ENCODE measurements at regions not wholly inside any gene's neighbourhood (a gene's known extent, or its start where the extent isn't known, plus 50 kb on each side); places are given as distances from the start of the nearest gene placed in this dataset.

DNA sequence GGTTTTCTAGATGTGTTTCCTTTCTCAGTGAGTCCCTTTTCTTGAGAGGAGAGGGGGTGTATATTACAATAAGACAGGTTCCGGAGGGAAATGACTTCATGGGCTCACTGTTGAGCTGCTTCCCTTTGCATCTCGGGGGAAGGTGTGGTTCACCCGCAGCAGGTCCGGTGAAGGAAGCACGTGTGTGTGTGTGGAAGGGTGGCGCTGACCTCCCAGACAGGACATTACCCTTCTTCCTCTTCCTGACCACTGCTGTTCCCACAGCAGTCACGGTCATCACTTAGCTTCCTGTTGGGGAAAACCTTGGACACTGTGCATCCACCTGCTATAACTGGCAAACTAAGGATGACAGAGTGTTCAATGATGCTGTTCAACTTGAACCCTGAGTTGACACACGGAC, 83.6 kb downstream of the PLEKHG1 start:
- TF ChIP-seq SP1 (IDR thresholded peaks at IDR 0.05) (no peak), SUZ12 (IDR thresholded peaks at IDR 0.05) (no peak), FOXK2 (IDR thresholded peaks at IDR 0.05) (no peak), BHLHE40 (IDR thresholded peaks at IDR 0.05; ENCODE audit: borderline replicate concordance) (no peak), ARNT (IDR thresholded peaks at IDR 0.05) (no peak)
